GM23248 (cell line): ENCODE measurements at regions not wholly inside any gene's neighbourhood (a gene's known extent, or its start where the extent isn't known, plus 50 kb on each side); places are given as distances from the start of the nearest gene placed in this dataset.

Experiments
- DNase-seq: peaks from one replicate; pipeline ENCODE4 v3.0.0-alpha.2; 2015
- H2AFZ ChIP-seq: fragments of 200-600 bp; sonication (generic); 2 replicates; pipeline ENCODE4 v1.6.1; 2016; ENCODE audit warnings: antibody characterized with exemption
- H3F3A ChIP-seq: fragments of 200-600 bp; sonication (generic); 2 replicates; pipeline ENCODE4 v1.6.1; 2016; ENCODE audit warnings: mild to moderate bottlenecking, antibody characterized with exemption, mixed run types; ENCODE audit not compliant: insufficient read depth
- H3K27ac ChIP-seq: fragments of 200-600 bp; sonication (generic); 2 replicates; pipeline ENCODE4 v1.5.1; 2016; ENCODE audit warnings: mild to moderate bottlenecking
- H3K27me3 ChIP-seq: fragments of 200-600 bp; sonication (generic); replicated peaks from 2 replicates; pipeline ENCODE4 v1.6.1; 2016; ENCODE audit warnings: mild to moderate bottlenecking; ENCODE audit not compliant: insufficient read depth
- H3K36me3 ChIP-seq: fragments of 200-600 bp; sonication (generic); 2 replicates; pipeline ENCODE4 v1.6.1; 2016; ENCODE audit warnings: low read depth, mild to moderate bottlenecking
- H3K4me1 ChIP-seq: fragments of 200-600 bp; sonication (generic); 2 replicates; pipeline ENCODE4 v1.6.1; 2016; ENCODE audit warnings: mild to moderate bottlenecking; ENCODE audit not compliant: insufficient read depth
- H3K4me2 ChIP-seq: fragments of 200-600 bp; sonication (generic); one replicate; pipeline ENCODE4 v1.6.1; 2016; ENCODE audit warnings: mild to moderate bottlenecking; ENCODE audit not compliant: unreplicated experiment
- H3K4me3 ChIP-seq: fragments of 200-600 bp; sonication (generic); 2 replicates; pipeline ENCODE4 v1.5.1; 2016; ENCODE audit warnings: mild to moderate bottlenecking
- H3K79me2 ChIP-seq: fragments of 200-600 bp; sonication (generic); 2 replicates; pipeline ENCODE4 v1.6.1; 2016; ENCODE audit warnings: mild to moderate bottlenecking; ENCODE audit not compliant: insufficient read depth
- H3K9ac ChIP-seq: fragments of 200-600 bp; sonication (generic); 2 replicates; pipeline ENCODE4 v1.6.1; 2016; ENCODE audit warnings: mild to moderate bottlenecking
- H3K9me2 ChIP-seq: fragments of 200-600 bp; sonication (generic); 2 replicates; pipeline ENCODE4 v1.6.1; 2016; ENCODE audit warnings: mixed run types, mild to moderate bottlenecking, moderate library complexity; ENCODE audit not compliant: insufficient read depth
- H3K9me3 ChIP-seq: fragments of 200-600 bp; sonication (generic); one replicate; pipeline ENCODE4 v1.6.1; 2017; ENCODE audit warnings: low read depth
- H4K20me1 ChIP-seq: fragments of 200-600 bp; sonication (generic); 2 replicates; pipeline ENCODE4 v1.6.0; 2016; ENCODE audit not compliant: insufficient read depth
- EZH2 ChIP-seq: fragments of 200-600 bp; sonication (generic); IDR thresholded peaks from 2 replicates; pipeline ENCODE4 v1.6.1; 2018; ENCODE audit warnings: antibody characterized with exemption, mild to moderate bottlenecking; ENCODE audit not compliant: insufficient read depth, poor library complexity, severe bottlenecking
- EZH2phosphoT487 ChIP-seq: fragments of 200-600 bp; sonication (generic); IDR thresholded peaks from 2 replicates; pipeline ENCODE4 v1.6.1; 2018; ENCODE audit warnings: antibody characterized with exemption, moderate library complexity, mild to moderate bottlenecking, low read depth; ENCODE audit not compliant: insufficient read depth
- WGBS, 2 experiments: methylation state at CpG; one replicate each; pipeline ENCODE4 v1.1.6; 2015 to 2017; ENCODE audit warnings: low lambda C conversion rate in 2 of 2, low coverage in 1 of 2; ENCODE audit errors: missing lambda C conversion rate in 2 of 2; 5-methylcytosine and 5-hydroxymethylcytosine counted together
- in situ Hi-C: fragments of 300-500 bp; cut with MboI; formaldehyde crosslinking; loops from 2 replicates; pipeline ENCODE4 v1.15.0; 2020

DNA sequence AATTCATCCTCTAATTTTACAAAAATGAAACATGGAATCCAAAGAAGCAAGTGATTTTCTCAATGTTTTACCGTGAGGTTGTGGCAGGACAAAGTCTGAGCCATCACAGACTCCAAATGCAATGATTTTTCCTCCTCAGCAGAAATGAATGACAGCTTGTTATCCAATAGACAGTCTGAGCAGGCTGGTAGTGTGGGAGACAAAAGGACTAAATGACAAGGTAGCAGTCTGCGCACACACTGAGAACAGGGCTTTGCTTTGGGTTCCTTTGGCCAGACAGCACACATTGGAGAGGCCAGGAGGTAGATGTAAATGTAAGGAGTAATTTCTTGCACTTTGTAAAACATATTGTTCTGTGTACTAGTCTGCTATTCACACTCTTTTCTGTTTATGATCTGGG is 50.3 kb upstream of the RGPD4 start:
- H3F3A ChIP-seq: no peaks in the 10 kb centered on the region
- TF ChIP-seq EZH2phosphoT487: no peak
- TF ChIP-seq EZH2: no peak
- 45 to 54% methylated on average over 2 of the region's 2 CpGs for whole genome bisulfite sequencing, 2 experiments
- no peak overlapping the region for H3K4me3 ChIP-seq
- no peak overlapping the region for H2AFZ ChIP-seq
- H3K27me3 ChIP-seq: peaks cover 10% of the 10 kb centered on the region; the same call in 1 of the 2 replicates
- H3K79me2 ChIP-seq: no peaks in the 10 kb centered on the region
- H3K36me3 ChIP-seq: no peaks in the 10 kb centered on the region
- no peaks in the 10 kb centered on the region for H4K20me1 ChIP-seq
- no peak overlapping the region for H3K4me2 ChIP-seq
- no peaks in the 10 kb centered on the region for H3K9me2 ChIP-seq
- H3K9ac ChIP-seq: no peak overlapping the region
- in situ Hi-C loops: no loop called here
- H3K9me3 ChIP-seq: no peaks in the 10 kb centered on the region
- DNase-seq: no peak
- no peak overlapping the region for H3K27ac ChIP-seq
- no peaks in the 10 kb centered on the region for H3K4me1 ChIP-seq
